Activated CD4-positive, alpha-beta T cell treated with anti-CD3 and anti-CD28 coated beads, Interleukin-10, Interleukin-2, amounts not matched to agents 100 ng/mL and 50 ng/mL, durations not matched to agents 16 hours and 8 hours (primary cell): ENCODE measurements at regions not wholly inside any gene's neighbourhood (a gene's known extent, or its start where the extent isn't known, plus 50 kb on each side); places are given as distances from the start of the nearest gene placed in this dataset.

Experiments
- DNase-seq: peaks from one replicate; pipeline ENCODE4 v3.0.0-alpha.2; 2020

GRCh38 chr11:80900265-80900664 lies 1459.4 kb upstream of the TENM4 start:
- DNase-seq = no peak

- no peak for DNase-seq
Measured at GRCh38 chr11:80899381-80899780, 1458.6 kb upstream of the TENM4 start.

GRCh38 chr11:80898910-80899309 lies 1458.1 kb upstream of the TENM4 start:
- no peak for DNase-seq

GRCh38 chr11:80886684-80887083 lies 1445.9 kb upstream of the TENM4 start:
- DNase-seq = no peak

GRCh38 chr11:80873310-80873999 lies 1432.6 kb upstream of the TENM4 start:
- DNase-seq = no peak

GRCh38 chr11:80872116-80872728 lies 1431.4 kb upstream of the TENM4 start:
- no peak for DNase-seq

GRCh38 chr11:80868831-80869230 lies 1428.0 kb upstream of the TENM4 start:
- no peak for DNase-seq

GRCh38 chr11:80862011-80862410 lies 1421.2 kb upstream of the TENM4 start:
- DNase-seq = no peak

- no peak for DNase-seq
Measured at GRCh38 chr11:80861193-80861592, 1420.4 kb upstream of the TENM4 start.

- no peak for DNase-seq
Measured at GRCh38 chr11:80860632-80861031, 1419.8 kb upstream of the TENM4 start.

GRCh38 chr11:80856066-80856465 lies 1415.2 kb upstream of the TENM4 start:
- DNase-seq = no peak

- no peak for DNase-seq
Measured at GRCh38 chr11:80855426-80855825, 1414.6 kb upstream of the TENM4 start.

GRCh38 chr11:80849253-80849652 lies 1408.4 kb upstream of the TENM4 start:
- DNase-seq = no peak

- DNase-seq = peak; percentile 53
Measured at GRCh38 chr11:80846979-80847378, 1406.1 kb upstream of the TENM4 start.

GRCh38 chr11:80846442-80846841 lies 1405.6 kb upstream of the TENM4 start:
- no peak for DNase-seq

GRCh38 chr11:80844110-80844819 lies 1403.4 kb upstream of the TENM4 start:
- DNase-seq = no peak

- DNase-seq = no peak
Measured at GRCh38 chr11:80843266-80843974, 1402.6 kb upstream of the TENM4 start.

- no peak for DNase-seq
Measured at GRCh38 chr11:80842246-80842645, 1401.4 kb upstream of the TENM4 start.

- no peak for DNase-seq
Measured at GRCh38 chr11:80841675-80842074, 1400.8 kb upstream of the TENM4 start.

- no peak for DNase-seq
Measured at GRCh38 chr11:80838153-80838552, 1397.3 kb upstream of the TENM4 start.

- DNase-seq = no peak
Measured at GRCh38 chr11:80837051-80837450, 1396.2 kb upstream of the TENM4 start.

- DNase-seq = no peak
Measured at GRCh38 chr11:80831374-80831773, 1390.5 kb upstream of the TENM4 start.

GRCh38 chr11:80827781-80828180 lies 1387.0 kb upstream of the TENM4 start:
- DNase-seq = no peak

GRCh38 chr11:80826808-80827207 lies 1386.0 kb upstream of the TENM4 start:
- no peak for DNase-seq
